Psoas muscle (tissue), 7 donors: ENCODE measurements at regions not wholly inside any gene's neighbourhood (a gene's known extent, or its start where the extent isn't known, plus 50 kb on each side); places are given as distances from the start of the nearest gene placed in this dataset.
"Not testable (repeated sequence)": the region's sequence is repeated elsewhere in the genome, so short reads cannot be mapped to it uniquely, and the experiment has no call there.

Experiments used
- ATAC-seq, 4 donors: fragments of 200-7000 bp; cut with Tn5 transposase; one replicate each; pipeline ENCODE4 v1.9.1; 2020; ENCODE audit warnings: moderate library complexity in 3 of 4, mild to moderate bottlenecking in 2 of 4
- DNase-seq, 2 donors: peaks; one replicate each; pipeline ENCODE4 v3.0.0-alpha.2; 2020
- H3K27ac ChIP-seq: fragments of 200-600 bp; one replicate; pipeline ENCODE4 v1.8.0; 2022
- H3K27me3 ChIP-seq, 3 donors: fragments of 200-600 bp in 1 of 3; one replicate each; pipeline versions ENCODE4 v1.6.1 to v1.8.0; 2013 to 2022; ENCODE audit warnings: low read length in 2 of 3, mild to moderate bottlenecking in 2 of 3, moderate library complexity in 1 of 3; ENCODE audit not compliant: insufficient read depth in 3 of 3
- H3K36me3 ChIP-seq, 2 donors: fragments of 200-600 bp in 1 of 2; one replicate each; pipeline versions ENCODE4 v1.6.1 to v1.8.0; 2013 to 2022; ENCODE audit warnings: low read depth in 1 of 2, mild to moderate bottlenecking in 1 of 2, moderate library complexity in 1 of 2; ENCODE audit not compliant: insufficient read depth in 1 of 2
- H3K4me1 ChIP-seq: fragments of 200-600 bp; one replicate; pipeline ENCODE4 v1.8.0; 2022
- H3K4me3 ChIP-seq: fragments of 200-600 bp; one replicate; pipeline ENCODE4 v1.8.0; 2022; ENCODE audit warnings: mild to moderate bottlenecking
- H3K9me3 ChIP-seq: fragments of 200-600 bp; one replicate; pipeline ENCODE4 v1.8.0; 2022
- CTCF ChIP-seq: fragments of 200-600 bp; IDR thresholded peaks from one replicate; pipeline ENCODE4 v1.8.0; 2022; ENCODE audit warnings: antibody characterized with exemption
- WGBS, 3 donors: extraction: QIAGEN DNeasy Blood & Tissue Kit; methylation state at CpG; one replicate each; pipeline versions ENCODE4 v1.1.6 to v1.1.7; 2013; 5-methylcytosine and 5-hydroxymethylcytosine counted together
- intact Hi-C, 2 donors: fragments of 100-400 bp; cut with DNase I; formaldehyde crosslinking; loops; one replicate each; pipeline versions ENCODE4 v1.11.0 to v1.14.2; 2022
- donor health status: healthy with polysubstance abuse.
- donor health status: DM: no; HTN: no; CAD: no; lungs with moderate emphysema.
- donor health status: Bipolar disorder and iron deficiency.
- donor health status: healthy.
- donor health status: DM: yes; HTN: yes; CAD: no.
- donor health status: DM: no; HTN: no; CAD: no.
- donor health status: DM: yes; HTN: yes; CAD: no.

DNA sequence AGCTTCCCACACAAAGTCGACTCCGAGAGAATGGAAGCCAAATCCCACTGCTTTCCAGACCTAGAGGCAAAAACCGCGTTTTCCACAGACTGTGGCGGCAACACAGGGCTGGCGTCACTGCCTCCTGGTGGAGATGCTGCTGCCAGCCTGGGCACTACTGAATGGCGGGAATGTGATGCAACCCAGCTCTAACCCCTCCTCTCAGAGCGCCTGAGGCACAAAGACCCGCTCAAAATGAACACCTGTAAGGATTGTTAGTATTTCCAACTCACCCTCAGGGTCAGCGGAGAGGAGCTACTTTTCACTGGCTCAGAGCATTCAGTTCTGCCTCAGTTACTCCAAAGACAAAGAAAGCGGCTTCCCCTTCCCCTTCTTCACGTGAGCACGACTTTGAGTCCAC lies 548.0 kb upstream of the SALL3 start:
- Histone ChIP-seq H3K27me3 (no peaks in the 10 kb centered on the region), H3K27ac (no peak overlapping the region), H3K36me3 (no peaks in the 10 kb centered on the region), H3K4me1 (no peaks in the 10 kb centered on the region), H3K4me3 (no peak overlapping the region), H3K9me3 (no peaks in the 10 kb centered on the region)
- intact Hi-C loops, result no loop called here
- DNase-seq, result no peak
- TF ChIP-seq CTCF, result no peak
- 82 to 91% (median 87%) methylated on average over 13 of the region's 13 CpGs for WGBS, 3 donors
- ATAC-seq, result no peak

DNA sequence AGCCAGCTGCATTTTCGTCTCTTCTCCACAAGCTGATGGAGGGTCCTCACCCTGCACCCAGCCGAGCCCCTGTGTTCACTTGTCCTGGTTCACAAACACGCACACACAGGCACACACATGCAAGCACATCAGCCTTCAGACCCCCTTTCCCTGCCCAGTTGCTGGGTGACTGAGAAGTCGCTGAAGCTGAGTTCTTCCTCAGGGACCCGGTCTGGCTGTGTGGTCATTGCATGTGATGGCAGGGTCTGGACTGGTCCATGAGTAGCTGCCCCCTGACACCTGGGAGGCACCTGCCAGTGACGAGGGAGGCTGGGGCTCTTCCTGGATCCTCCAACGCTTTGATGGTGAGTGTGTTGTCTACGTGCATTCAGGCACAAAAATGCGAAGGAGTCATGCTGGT lies 546.1 kb upstream of the SALL3 start:
- Histone ChIP-seq H3K9me3 (no peaks in the 10 kb centered on the region), H3K4me1 (no peaks in the 10 kb centered on the region), H3K27ac (no peak overlapping the region), H3K36me3 (no peaks in the 10 kb centered on the region), H3K27me3 (no peaks in the 10 kb centered on the region), H3K4me3 (no peak overlapping the region)
- WGBS, 3 donors, result 76 to 80% (median 78%) methylated on average over 9 of the region's 9 CpGs
- no peak for TF ChIP-seq CTCF
- intact Hi-C loops, result no loop called here
- ATAC-seq (no peak), DNase-seq (no peak)

DNA sequence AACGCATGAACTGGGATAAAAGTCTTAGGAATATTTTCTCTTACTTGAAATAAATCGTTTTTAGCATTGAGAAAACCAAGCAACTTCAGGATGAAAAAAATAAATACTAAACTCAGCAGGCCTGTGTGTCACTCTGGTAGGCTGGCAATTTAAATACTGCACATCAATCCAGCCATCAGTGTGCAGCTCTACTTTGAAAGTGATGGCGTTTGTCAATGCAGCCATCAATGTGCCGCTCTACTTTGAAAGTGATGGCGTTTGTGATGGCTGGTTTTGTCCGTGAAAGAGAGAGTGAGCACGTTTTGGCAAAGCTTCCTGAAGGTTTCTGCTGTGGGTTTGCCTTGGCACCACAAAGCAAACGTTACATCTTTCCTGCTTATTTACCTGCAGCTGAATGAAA lies 543.5 kb upstream of the SALL3 start:
- DNase-seq (no peak), ATAC-seq (no peak)
- Histone ChIP-seq H3K4me3 (no peak overlapping the region), H3K4me1 (no peaks in the 10 kb centered on the region), H3K9me3 (no peaks in the 10 kb centered on the region), H3K27ac (no peak overlapping the region), H3K27me3 (no peaks in the 10 kb centered on the region), H3K36me3 (no peaks in the 10 kb centered on the region)
- intact Hi-C loops, result no loop called here
- no peak for TF ChIP-seq CTCF
- 76 to 80% (median 77%) methylated on average over 8 of the region's 8 CpGs for WGBS, 3 donors

DNA sequence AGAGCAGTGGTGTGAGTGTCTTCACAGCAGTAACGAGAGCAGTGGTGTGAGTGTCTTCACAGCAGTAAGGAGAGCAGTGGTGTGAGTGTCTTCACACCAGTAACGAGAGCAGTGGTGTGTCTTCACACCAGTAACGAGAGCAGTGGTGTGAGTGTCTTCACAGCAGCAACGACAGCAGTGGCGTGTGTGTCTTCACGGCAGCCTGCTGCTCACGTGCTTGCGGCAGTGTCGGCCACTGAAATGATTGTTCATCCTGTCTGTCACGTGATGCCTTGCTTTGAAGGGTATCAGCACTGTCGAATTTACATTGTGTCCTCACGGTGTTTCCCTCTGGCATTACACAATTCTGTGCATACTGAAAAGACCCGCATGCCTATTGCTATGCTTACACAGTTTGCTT lies 541.4 kb upstream of the SALL3 start:
- H3K27me3 ChIP-seq, H3K4me3 ChIP-seq: not testable (repeated sequence)

GRCh38 chr18:78445880-78446279 lies 533.7 kb upstream of the SALL3 start:
- Histone ChIP-seq H3K4me3 (no peak overlapping the region), H3K36me3 (no peaks in the 10 kb centered on the region), H3K27me3 (no peaks in the 10 kb centered on the region), H3K27ac (no peak overlapping the region), H3K4me1 (no peaks in the 10 kb centered on the region), H3K9me3 (no peaks in the 10 kb centered on the region)
- WGBS, 3 donors, result 83 to 91% (median 88%) methylated on average over 12 of the region's 12 CpGs
- no peak for DNase-seq
- no peak for TF ChIP-seq CTCF
- intact Hi-C loops, result no loop called here
- ATAC-seq, result no peak

More for the DNA sequence above, 541.4 kb upstream of the SALL3 start:
- DNase-seq, H3K9me3 ChIP-seq, H3K27ac ChIP-seq, H3K36me3 ChIP-seq, intact Hi-C loops, H3K4me1 ChIP-seq, ATAC-seq: not testable (repeated sequence)
- WGBS, 3 donors, result 88 to 92% (median 89%) methylated on average over 12 to 13 of the region's 13 CpGs
